Neuronal stem cell (in vitro differentiated cells): ENCODE measurements at regions not wholly inside any gene's neighbourhood (a gene's known extent, or its start where the extent isn't known, plus 50 kb on each side); places are given as distances from the start of the nearest gene placed in this dataset.

ENCODE experiments used
- DNase-seq: peaks from one replicate; pipeline ENCODE4 v3.0.0-alpha.2; 2013; ENCODE audit warnings: low spot score
- H2AFZ ChIP-seq: one replicate; pipeline ENCODE4 v1.6.1; 2013; ENCODE audit warnings: mild to moderate bottlenecking, low read length, inconsistent platforms
- H2AK5ac ChIP-seq: 2 replicates; pipeline ENCODE4 v1.6.1; 2013; ENCODE audit warnings: low read depth, mild to moderate bottlenecking, inconsistent platforms, low read length, moderate library complexity, mixed read lengths
- H2BK120ac ChIP-seq: 2 replicates; pipeline ENCODE4 v1.6.1; 2013; ENCODE audit warnings: low read depth, mild to moderate bottlenecking, inconsistent platforms, low read length, moderate library complexity, mixed read lengths
- H2BK12ac ChIP-seq: one replicate; pipeline ENCODE4 v1.6.1; 2013; ENCODE audit warnings: low read length, inconsistent platforms
- H2BK15ac ChIP-seq: 2 replicates; pipeline ENCODE4 v1.6.1; 2013; ENCODE audit warnings: mild to moderate bottlenecking, low read length, inconsistent platforms, mixed read lengths
- H2BK5ac ChIP-seq: one replicate; pipeline ENCODE4 v1.6.1; 2013; ENCODE audit warnings: inconsistent platforms, mild to moderate bottlenecking, low read length, moderate library complexity
- H3K14ac ChIP-seq: one replicate; pipeline ENCODE4 v1.6.1; 2013; ENCODE audit warnings: low read length, inconsistent platforms
- H3K18ac ChIP-seq: 2 replicates; pipeline ENCODE4 v1.6.1; 2013; ENCODE audit warnings: low read length, inconsistent platforms
- H3K23ac ChIP-seq: 2 replicates; pipeline ENCODE4 v1.6.1; 2013; ENCODE audit warnings: low read depth, mild to moderate bottlenecking, mixed read lengths, low read length, inconsistent platforms; ENCODE audit not compliant: poor library complexity
- H3K27ac ChIP-seq: replicated peaks from 3 replicates; pipeline ENCODE4 v1.5.1; 2013; ENCODE audit warnings: low read length, inconsistent platforms
- H3K27me3 ChIP-seq, 3 experiments: 2 replicates each; pipeline ENCODE4 v1.6.1; 2013; ENCODE audit warnings: low read length in 3 of 3, mild to moderate bottlenecking in 2 of 3, inconsistent platforms in 1 of 3, low read depth in 1 of 3, mixed read lengths in 1 of 3, moderate library complexity in 1 of 3; ENCODE audit not compliant: control insufficient read depth in 3 of 3, insufficient read depth in 3 of 3
- H3K36me3 ChIP-seq, 2 donors: replicated peaks in 1 of 2; 2 replicates each; pipeline ENCODE4 v1.6.1; 2013; ENCODE audit warnings: low read length in 2 of 2; ENCODE audit not compliant: control insufficient read depth in 2 of 2, insufficient read depth in 2 of 2
- H3K4ac ChIP-seq: 2 replicates; pipeline ENCODE4 v1.6.1; 2013; ENCODE audit warnings: inconsistent platforms, mild to moderate bottlenecking, low read length, moderate library complexity
- H3K4me1 ChIP-seq, 2 donors: 1 replicate in 1 of 2; 2 replicates in 1 of 2; pipeline ENCODE4 v1.6.1; 2013; ENCODE audit warnings: low read length in 2 of 2, low read depth in 1 of 2; ENCODE audit not compliant: control insufficient read depth in 2 of 2, insufficient read depth in 1 of 2
- H3K4me2 ChIP-seq: one replicate; pipeline ENCODE4 v1.6.1; 2013; ENCODE audit warnings: mild to moderate bottlenecking, low read length, inconsistent platforms; ENCODE audit not compliant: insufficient read depth, poor library complexity, severe bottlenecking
- H3K4me3 ChIP-seq, 2 donors: 2 replicates each; pipeline ENCODE4 v1.5.1; 2013; ENCODE audit warnings: low read length in 2 of 2, mild to moderate bottlenecking in 2 of 2, inconsistent platforms in 1 of 2, moderate library complexity in 1 of 2
- H3K79me1 ChIP-seq: one replicate; pipeline ENCODE4 v1.6.1; 2013; ENCODE audit warnings: low read depth, mild to moderate bottlenecking, inconsistent platforms, low read length, moderate library complexity
- H3K9ac ChIP-seq: one replicate; pipeline ENCODE4 v1.6.1; 2013; ENCODE audit warnings: mild to moderate bottlenecking, low read depth, low read length, inconsistent platforms; ENCODE audit not compliant: poor library complexity
- H3K9me3 ChIP-seq, 2 donors: replicated peaks in 1 of 2; 2 replicates each; pipeline versions ENCODE3 to v1.6.1; 2013; ENCODE audit warnings: low read length in 2 of 2, mild to moderate bottlenecking in 2 of 2, inconsistent platforms in 1 of 2, low read depth in 1 of 2, mixed read lengths in 1 of 2, moderate library complexity in 1 of 2; ENCODE audit not compliant: control insufficient read depth in 2 of 2, insufficient read depth in 1 of 2
- H4K8ac ChIP-seq: one replicate; pipeline ENCODE4 v1.6.1; 2013; ENCODE audit warnings: low read depth, mild to moderate bottlenecking, inconsistent platforms, low read length, moderate library complexity
- H4K91ac ChIP-seq: one replicate; pipeline ENCODE4 v1.6.1; 2013; ENCODE audit warnings: low read length, low read depth, mild to moderate bottlenecking, inconsistent platforms; ENCODE audit not compliant: poor library complexity
- WGBS, 2 donors: extraction: QIAGEN DNeasy Blood & Tissue Kit; methylation state at CpG; one replicate each; pipeline ENCODE4 v1.1.7; 2013; ENCODE audit warnings: missing lambda C conversion rate in 2 of 2, mixed read lengths in 1 of 2; ENCODE audit not compliant: insufficient read length in 2 of 2, insufficient replicate concordance in 1 of 2; ENCODE audit errors: extremely low coverage in 2 of 2; 5-methylcytosine and 5-hydroxymethylcytosine counted together

DNA sequence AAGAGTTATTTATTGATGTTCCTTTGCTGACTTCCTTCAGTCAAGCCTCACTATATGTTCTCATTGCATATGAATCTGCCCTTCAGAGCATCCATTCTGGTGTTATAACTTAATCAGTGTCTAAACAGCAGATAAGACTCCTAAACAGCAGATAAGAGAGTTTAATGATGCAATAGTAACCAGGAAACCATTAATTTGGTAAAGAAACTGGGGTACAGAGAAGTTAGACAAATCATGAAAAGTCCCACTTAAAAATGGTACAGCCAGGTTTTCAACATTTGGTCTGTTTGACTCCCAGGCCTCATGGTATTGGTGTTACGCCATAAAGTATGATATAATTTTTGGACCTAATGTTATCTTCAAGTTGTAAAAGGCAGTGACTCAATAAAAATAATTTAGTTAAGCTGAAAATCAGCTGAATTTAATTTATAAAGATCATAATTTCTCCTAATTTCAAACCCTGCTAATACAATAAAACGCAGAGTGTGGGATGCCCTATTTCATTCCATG lies 127.4 kb upstream of the DST start:
- Histone ChIP-seq H3K9me3 (peaks cover 0 to 3% of the 10 kb centered on the region in 2 donors), H3K4me2 (no peak overlapping the region), H3K4me3 (no peak overlapping the region), H2AK5ac (no peak overlapping the region), H2BK15ac (no peak overlapping the region), H3K4ac (no peak overlapping the region), H2BK120ac (no peak overlapping the region), H3K4me1 (peaks cover 0 to 4% of the 10 kb centered on the region in 2 donors), H3K23ac (no peak overlapping the region), H3K9ac (no peak overlapping the region), H3K27ac (no peak overlapping the region), H3K36me3 (no peaks in the 10 kb centered on the region), H3K79me1 (peaks cover 1% of the 10 kb centered on the region), H2AFZ (no peak overlapping the region), H3K27me3 (no peaks in the 10 kb centered on the region), H3K18ac (no peak overlapping the region), H4K8ac (no peak overlapping the region), H2BK12ac (no peak overlapping the region), H3K14ac (no peak overlapping the region), H4K91ac (no peak overlapping the region), H2BK5ac (no peak overlapping the region)
- no peak for DNase-seq
- WGBS, 2 donors, result no CpG with 5 or more reads among the region's 2 CpGs

DNA sequence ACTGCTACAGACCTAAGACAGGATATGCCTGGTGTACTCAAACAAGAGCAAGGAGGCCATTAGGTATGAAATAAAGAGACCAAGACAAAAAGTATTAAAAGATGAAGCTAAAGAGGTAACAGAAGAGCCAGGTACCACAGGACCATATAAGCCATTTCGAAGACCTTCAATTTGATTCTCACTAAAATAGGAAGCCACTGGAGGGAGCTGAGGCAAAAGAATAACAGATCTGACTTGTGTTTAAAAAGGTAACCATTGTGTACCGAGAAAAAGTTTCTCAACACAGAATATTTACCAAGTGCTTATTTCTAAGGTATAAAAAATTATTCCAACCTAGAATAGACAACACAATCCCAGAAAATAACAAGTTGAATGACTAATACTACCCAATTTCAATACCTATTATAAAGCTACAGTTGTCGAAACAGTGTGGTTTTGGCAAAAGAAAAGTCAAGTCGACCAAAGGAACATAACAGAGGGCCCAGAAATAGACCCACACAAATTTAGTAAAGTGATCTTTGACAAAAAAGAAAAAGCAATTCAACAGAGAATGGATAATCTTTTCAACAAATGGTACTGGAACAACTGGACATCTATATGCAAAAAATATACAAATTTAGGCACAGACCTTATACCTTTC lies 125.3 kb upstream of the DST start:
- no peak overlapping the region for H3K27ac ChIP-seq
- no peaks in the 10 kb centered on the region for H3K36me3 ChIP-seq
- no peak overlapping the region for H2BK15ac ChIP-seq
- no peak overlapping the region for H2BK5ac ChIP-seq
- H3K14ac ChIP-seq, result no peak overlapping the region
- H3K4me1 ChIP-seq, result peaks cover 0 to 4% of the 10 kb centered on the region in 2 donors
- WGBS, 2 donors, result no CpG with 5 or more reads among the region's 4 CpGs
- no peak overlapping the region for H2BK12ac ChIP-seq
- peaks cover 0 to 3% of the 10 kb centered on the region in 2 donors for H3K9me3 ChIP-seq
- H3K4me3 ChIP-seq, result no peak overlapping the region
- peaks cover 3% of the 10 kb centered on the region for H3K79me1 ChIP-seq
- no peak overlapping the region for H2AFZ ChIP-seq
- no peak overlapping the region for H3K18ac ChIP-seq
- DNase-seq, result no peak
- H4K8ac ChIP-seq, result no peak overlapping the region
- no peak overlapping the region for H3K23ac ChIP-seq
- no peak overlapping the region for H2BK120ac ChIP-seq
- H2AK5ac ChIP-seq, result no peak overlapping the region
- H4K91ac ChIP-seq, result no peak overlapping the region
- no peaks in the 10 kb centered on the region for H3K27me3 ChIP-seq
- H3K4ac ChIP-seq, result no peak overlapping the region
- H3K9ac ChIP-seq, result no peak overlapping the region
- H3K4me2 ChIP-seq, result no peak overlapping the region

DNA sequence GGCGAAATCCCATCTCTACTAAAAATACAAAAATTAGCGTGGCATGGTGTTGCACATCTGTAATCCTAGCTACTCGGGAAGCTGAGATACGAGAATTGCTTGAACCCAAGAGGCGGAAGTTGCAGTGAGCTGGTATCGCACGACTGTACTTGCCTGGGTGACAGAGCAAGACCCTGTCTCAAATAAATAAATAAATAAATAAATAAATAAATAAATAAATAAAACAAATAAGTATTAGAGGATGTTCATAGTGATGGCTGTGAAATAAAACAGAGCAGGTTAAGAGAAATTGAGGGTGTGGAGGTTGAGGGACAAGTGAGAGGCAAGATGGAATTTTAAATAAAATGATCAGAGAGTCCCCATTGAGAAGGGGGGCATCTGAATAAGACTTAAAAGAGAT lies 124.7 kb upstream of the DST start:
- Histone ChIP-seq H3K27ac (no peak overlapping the region), H3K79me1 (peaks cover 3% of the 10 kb centered on the region), H3K9me3 (peaks cover 0 to 3% of the 10 kb centered on the region in 2 donors), H2BK12ac (no peak overlapping the region), H2AFZ (no peak overlapping the region), H3K18ac (no peak overlapping the region), H3K4me1 (no peaks in the 10 kb centered on the region), H3K4me3 (no peak overlapping the region), H3K4ac (no peak overlapping the region), H3K23ac (no peak overlapping the region), H2BK120ac (no peak overlapping the region), H4K8ac (no peak overlapping the region), H2AK5ac (no peak overlapping the region), H2BK5ac (no peak overlapping the region), H3K14ac (no peak overlapping the region), H3K9ac (no peak overlapping the region), H2BK15ac (no peak overlapping the region), H4K91ac (no peak overlapping the region), H3K27me3 (no peaks in the 10 kb centered on the region), H3K4me2 (no peak overlapping the region), H3K36me3 (no peaks in the 10 kb centered on the region)
- DNase-seq, result no peak
- no CpG with 5 or more reads among the region's 7 CpGs for WGBS, 2 donors

DNA sequence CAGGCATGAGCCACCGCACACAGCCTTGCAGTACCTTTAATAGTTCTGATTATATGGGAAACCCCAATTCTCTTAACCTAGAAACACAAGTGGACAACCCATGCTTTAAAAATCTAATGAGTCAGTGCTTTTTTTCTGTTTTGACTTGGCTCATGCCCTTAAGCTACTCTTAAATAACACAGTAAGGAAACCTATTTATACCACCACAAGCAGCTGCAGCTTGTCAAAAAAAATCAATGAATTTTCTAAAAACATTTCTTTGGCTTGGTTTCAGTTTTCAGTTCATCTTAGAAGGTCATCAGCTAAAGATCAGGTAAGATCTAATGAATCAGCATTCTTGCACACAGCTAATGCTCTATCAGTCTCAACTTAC lies 124.1 kb upstream of the DST start:
- no peak for DNase-seq
- H2BK120ac ChIP-seq, result no peak overlapping the region
- no peak overlapping the region for H2AFZ ChIP-seq
- no peak overlapping the region for H4K8ac ChIP-seq
- no peak overlapping the region for H4K91ac ChIP-seq
- no peaks in the 10 kb centered on the region for H3K4me1 ChIP-seq
- peaks cover 0 to 3% of the 10 kb centered on the region in 2 donors for H3K9me3 ChIP-seq
- no peaks in the 10 kb centered on the region for H3K36me3 ChIP-seq
- no peak overlapping the region for H2BK5ac ChIP-seq
- H3K9ac ChIP-seq, result no peak overlapping the region
- no CpG with 5 or more reads among the region's 1 CpG for WGBS, 2 donors
- H3K4me3 ChIP-seq, result no peak overlapping the region
- H3K4ac ChIP-seq, result no peak overlapping the region
- no peaks in the 10 kb centered on the region for H3K27me3 ChIP-seq
- H3K18ac ChIP-seq, result no peak overlapping the region
- H3K14ac ChIP-seq, result no peak overlapping the region
- H3K27ac ChIP-seq, result no peak overlapping the region
- peaks cover 3% of the 10 kb centered on the region for H3K79me1 ChIP-seq
- H2BK12ac ChIP-seq, result no peak overlapping the region
- H2AK5ac ChIP-seq, result no peak overlapping the region
- no peak overlapping the region for H3K4me2 ChIP-seq
- no peak overlapping the region for H3K23ac ChIP-seq
- H2BK15ac ChIP-seq, result no peak overlapping the region
